Psoas muscle (tissue), 7 donors: ENCODE measurements at regions not wholly inside any gene's neighbourhood (a gene's known extent, or its start where the extent isn't known, plus 50 kb on each side); places are given as distances from the start of the nearest gene placed in this dataset.
A peak's percentile ranks its signal among the peaks of the same experiment; 100 is the strongest.

ENCODE experiments used
- ATAC-seq, 4 donors: fragments of 200-7000 bp; cut with Tn5 transposase; one replicate each; pipeline ENCODE4 v1.9.1; 2020; ENCODE audit warnings: moderate library complexity in 3 of 4, mild to moderate bottlenecking in 2 of 4
- DNase-seq, 2 donors: peaks; one replicate each; pipeline ENCODE4 v3.0.0-alpha.2; 2020
- H3K27ac ChIP-seq: fragments of 200-600 bp; one replicate; pipeline ENCODE4 v1.8.0; 2022
- H3K27me3 ChIP-seq, 3 donors: fragments of 200-600 bp in 1 of 3; one replicate each; pipeline versions ENCODE4 v1.6.1 to v1.8.0; 2013 to 2022; ENCODE audit warnings: low read length in 2 of 3, mild to moderate bottlenecking in 2 of 3, moderate library complexity in 1 of 3; ENCODE audit not compliant: insufficient read depth in 3 of 3
- H3K36me3 ChIP-seq, 2 donors: fragments of 200-600 bp in 1 of 2; one replicate each; pipeline versions ENCODE4 v1.6.1 to v1.8.0; 2013 to 2022; ENCODE audit warnings: low read depth in 1 of 2, mild to moderate bottlenecking in 1 of 2, moderate library complexity in 1 of 2; ENCODE audit not compliant: insufficient read depth in 1 of 2
- H3K4me1 ChIP-seq: fragments of 200-600 bp; one replicate; pipeline ENCODE4 v1.8.0; 2022
- H3K4me3 ChIP-seq: fragments of 200-600 bp; one replicate; pipeline ENCODE4 v1.8.0; 2022; ENCODE audit warnings: mild to moderate bottlenecking
- H3K9me3 ChIP-seq: fragments of 200-600 bp; one replicate; pipeline ENCODE4 v1.8.0; 2022
- WGBS, 3 donors: extraction: QIAGEN DNeasy Blood & Tissue Kit; methylation state at CpG; one replicate each; pipeline versions ENCODE4 v1.1.6 to v1.1.7; 2013; 5-methylcytosine and 5-hydroxymethylcytosine counted together
- intact Hi-C, 2 donors: fragments of 100-400 bp; cut with DNase I; formaldehyde crosslinking; loops; one replicate each; pipeline versions ENCODE4 v1.11.0 to v1.14.2; 2022
- TF ChIP-seq, protein P1 (sequence below): fragments of 200-600 bp; IDR thresholded peaks from one replicate; pipeline ENCODE4 v1.8.0; 2022; ENCODE audit warnings: antibody characterized with exemption
- donor health status: healthy with polysubstance abuse.
- donor health status: DM: no; HTN: no; CAD: no; lungs with moderate emphysema.
- donor health status: Bipolar disorder and iron deficiency.
- donor health status: healthy.
- donor health status: DM: yes; HTN: yes; CAD: no.
- donor health status: DM: no; HTN: no; CAD: no.
- donor health status: DM: yes; HTN: yes; CAD: no.

DNA sequence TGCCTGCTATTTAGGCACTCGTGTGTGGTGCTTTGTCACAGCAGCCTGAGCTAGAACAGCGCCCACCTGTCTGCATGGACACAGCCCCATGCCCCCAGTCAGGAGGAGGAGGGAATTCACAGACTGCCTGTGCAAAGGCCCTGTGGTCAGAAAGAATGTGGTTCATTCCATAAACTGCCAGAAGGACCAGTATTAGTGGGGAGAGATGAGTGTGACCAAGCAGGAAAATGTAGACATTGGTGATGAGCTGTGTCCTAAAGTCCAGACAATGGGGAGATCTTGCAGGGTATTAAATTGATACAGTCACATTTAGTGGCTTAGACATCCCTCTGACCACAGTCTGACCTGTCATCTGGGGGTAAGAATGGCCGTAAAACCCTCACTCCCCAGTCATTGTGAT is 83.7 kb upstream of the LINC01488 start:
- Histone ChIP-seq H3K4me3 (no peak overlapping the region), H3K36me3 (no peaks in the 10 kb centered on the region), H3K27me3 (peaks cover 0 to 3% (median 0%) of the 10 kb centered on the region in 3 donors), H3K4me1 (no peaks in the 10 kb centered on the region), H3K9me3 (no peaks in the 10 kb centered on the region), H3K27ac (no peak overlapping the region)
- intact Hi-C loops: no loop called here
- DNase-seq (peak in 1 of 2 donors; percentile 15), ATAC-seq (no peak)
- WGBS, 3 donors: 90 to 98% (median 95%) methylated on average over 3 of the region's 3 CpGs
- TF ChIP-seq, protein P1, sequence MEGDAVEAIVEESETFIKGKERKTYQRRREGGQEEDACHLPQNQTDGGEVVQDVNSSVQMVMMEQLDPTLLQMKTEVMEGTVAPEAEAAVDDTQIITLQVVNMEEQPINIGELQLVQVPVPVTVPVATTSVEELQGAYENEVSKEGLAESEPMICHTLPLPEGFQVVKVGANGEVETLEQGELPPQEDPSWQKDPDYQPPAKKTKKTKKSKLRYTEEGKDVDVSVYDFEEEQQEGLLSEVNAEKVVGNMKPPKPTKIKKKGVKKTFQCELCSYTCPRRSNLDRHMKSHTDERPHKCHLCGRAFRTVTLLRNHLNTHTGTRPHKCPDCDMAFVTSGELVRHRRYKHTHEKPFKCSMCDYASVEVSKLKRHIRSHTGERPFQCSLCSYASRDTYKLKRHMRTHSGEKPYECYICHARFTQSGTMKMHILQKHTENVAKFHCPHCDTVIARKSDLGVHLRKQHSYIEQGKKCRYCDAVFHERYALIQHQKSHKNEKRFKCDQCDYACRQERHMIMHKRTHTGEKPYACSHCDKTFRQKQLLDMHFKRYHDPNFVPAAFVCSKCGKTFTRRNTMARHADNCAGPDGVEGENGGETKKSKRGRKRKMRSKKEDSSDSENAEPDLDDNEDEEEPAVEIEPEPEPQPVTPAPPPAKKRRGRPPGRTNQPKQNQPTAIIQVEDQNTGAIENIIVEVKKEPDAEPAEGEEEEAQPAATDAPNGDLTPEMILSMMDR: no peak

DNA sequence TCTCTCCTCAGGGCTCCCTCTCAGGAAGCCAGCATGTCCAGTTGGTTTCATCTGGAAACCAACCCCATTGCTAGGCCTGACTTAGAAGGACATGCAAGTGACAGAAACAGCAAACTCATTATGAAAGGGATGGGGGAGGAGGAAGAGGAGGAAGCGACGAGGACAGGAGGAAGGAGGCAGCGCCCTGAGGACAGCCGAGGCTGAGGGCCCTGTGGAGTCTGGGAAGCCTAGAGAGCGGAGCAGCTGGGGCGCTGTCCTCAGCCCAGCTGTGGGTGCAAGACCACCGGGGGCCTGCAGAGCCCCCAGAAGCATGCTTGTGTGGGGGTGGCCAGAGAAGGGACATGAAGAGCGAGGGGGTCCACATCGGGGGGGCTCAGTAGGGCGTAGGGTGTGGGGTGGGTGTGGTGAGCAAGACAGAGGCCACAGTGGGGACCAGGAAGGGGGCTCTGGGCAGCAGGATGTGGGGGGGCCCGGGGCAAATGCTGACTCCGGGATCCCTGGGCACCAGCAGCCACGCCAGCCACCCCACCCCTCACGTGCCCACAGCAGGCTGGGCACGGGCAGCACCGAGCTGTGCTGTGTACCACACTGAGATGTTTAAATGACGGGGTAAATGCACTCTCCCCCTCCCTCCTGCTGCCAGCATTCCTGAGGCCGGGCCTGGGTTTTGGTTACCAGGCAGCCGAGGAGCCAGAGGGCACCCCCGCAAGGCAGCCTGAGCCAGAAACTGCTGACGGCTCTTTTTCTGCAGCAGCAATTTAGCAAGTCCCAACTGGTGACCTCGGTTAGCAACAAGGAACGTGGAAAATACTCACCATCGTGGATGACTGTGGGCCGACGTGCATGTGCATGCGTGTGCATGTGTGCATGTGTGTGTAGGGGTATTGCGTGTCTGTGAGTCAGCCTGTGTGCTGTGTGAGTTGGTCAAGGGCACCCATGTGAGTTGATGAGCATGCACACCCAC is 82.7 kb upstream of the LINC01488 start:
- Histone ChIP-seq H3K36me3 (no peaks in the 10 kb centered on the region), H3K27ac (no peak overlapping the region), H3K27me3 (peaks cover 0 to 3% (median under 1%) of the 10 kb centered on the region in 3 donors), H3K9me3 (no peaks in the 10 kb centered on the region), H3K4me3 (no peak overlapping the region), H3K4me1 (no peaks in the 10 kb centered on the region)
- ATAC-seq: no peak
- 52 to 57% (median 56%) methylated on average over 26 to 28 of the region's 28 CpGs for WGBS, 3 donors
- TF ChIP-seq, protein P1: no peak
- peak in 1 of 2 donors; percentile 45 for DNase-seq
- intact Hi-C loops: no loop called here

DNA sequence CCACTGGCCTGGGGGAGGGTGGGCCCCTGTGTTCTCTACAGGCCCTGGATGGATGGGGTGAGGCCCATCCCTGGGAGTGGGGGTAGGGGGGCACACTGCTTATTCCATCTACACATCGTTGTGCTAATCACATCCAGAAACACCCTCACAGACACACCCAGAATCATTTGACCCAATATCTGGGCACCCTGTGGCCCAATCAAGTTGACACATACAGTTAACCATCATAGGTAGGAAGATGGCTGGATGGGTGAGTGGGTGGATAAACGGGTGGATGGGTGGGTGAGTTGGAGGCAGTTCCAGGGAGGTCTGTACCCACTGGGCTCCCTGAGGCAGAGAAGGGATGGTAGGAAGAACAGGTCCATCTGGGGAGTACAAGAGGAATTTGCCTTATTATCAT is 81.3 kb upstream of the LINC01488 start:
- Histone ChIP-seq H3K36me3 (no peaks in the 10 kb centered on the region), H3K4me3 (no peak overlapping the region), H3K4me1 (no peaks in the 10 kb centered on the region), H3K27ac (no peak overlapping the region), H3K27me3 (peaks cover 0 to 3% (median 3%) of the 10 kb centered on the region in 3 donors), H3K9me3 (no peaks in the 10 kb centered on the region)
- 92 to 93% (median 93%) methylated on average over 2 of the region's 2 CpGs for WGBS, 3 donors
- TF ChIP-seq, protein P1: no peak
- ATAC-seq (no peak), DNase-seq (no peak)
- intact Hi-C loops: no loop called here

DNA sequence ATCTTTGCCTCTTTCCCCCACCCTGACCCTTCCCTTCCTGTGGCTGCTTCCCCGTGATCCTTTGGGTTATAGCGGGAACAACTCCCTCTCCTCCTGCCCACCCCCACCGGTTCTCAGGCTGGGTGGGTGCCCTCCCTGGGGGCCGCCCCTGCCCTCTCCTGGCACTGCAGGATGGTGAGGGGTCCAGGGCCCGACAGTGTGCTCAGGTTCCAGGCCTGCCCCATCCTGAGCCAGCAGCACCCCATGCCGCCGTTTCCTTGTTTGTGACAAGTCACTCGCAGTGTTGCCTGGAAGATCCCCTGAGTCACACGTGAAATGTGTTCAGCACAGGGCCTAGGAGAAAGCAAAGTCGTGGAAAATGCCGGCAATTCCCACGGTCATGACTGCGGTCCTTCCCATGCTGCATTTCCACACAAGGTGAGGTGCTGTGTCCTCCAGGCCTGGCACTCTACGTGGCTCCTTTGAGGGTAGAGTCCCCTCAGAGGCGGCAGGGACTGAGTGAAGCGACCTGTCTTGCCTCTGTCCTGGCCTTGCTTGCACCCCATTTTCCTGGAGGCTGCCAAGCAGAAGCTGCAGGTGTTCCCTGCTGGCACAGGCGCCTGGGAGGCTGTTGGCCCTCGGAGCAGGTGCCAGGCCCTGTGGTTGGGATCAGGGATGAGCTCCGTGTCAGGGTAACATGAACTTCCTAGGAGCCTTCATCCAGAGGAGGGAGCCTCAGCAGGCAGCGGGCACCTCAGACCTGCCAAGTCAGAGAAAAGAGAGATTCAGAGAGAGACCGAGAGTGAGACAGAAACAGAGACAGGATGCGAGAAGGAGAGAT is 80.5 kb upstream of the LINC01488 start:
- Histone ChIP-seq H3K27ac (no peak overlapping the region), H3K9me3 (no peaks in the 10 kb centered on the region), H3K4me3 (no peak overlapping the region), H3K4me1 (no peaks in the 10 kb centered on the region), H3K27me3 (peaks cover 0 to 3% (median under 1%) of the 10 kb centered on the region in 3 donors), H3K36me3 (no peaks in the 10 kb centered on the region)
- intact Hi-C loops: no loop called here
- WGBS, 3 donors: 81 to 85% (median 81%) methylated on average over 22 of the region's 22 CpGs
- ATAC-seq: no peak
- DNase-seq: no peak
- TF ChIP-seq, protein P1: no peak
